Renal cortical epithelial cell (primary cell): ENCODE measurements at regions not wholly inside any gene's neighbourhood (a gene's known extent, or its start where the extent isn't known, plus 50 kb on each side); places are given as distances from the start of the nearest gene placed in this dataset.
A peak's percentile ranks its signal among the peaks of the same experiment; 100 is the strongest.

ENCODE experiments used
- DNase-seq: peaks from one replicate; pipeline ENCODE4 v3.0.0-alpha.2; 2011; ENCODE audit warnings: low read depth

DNA sequence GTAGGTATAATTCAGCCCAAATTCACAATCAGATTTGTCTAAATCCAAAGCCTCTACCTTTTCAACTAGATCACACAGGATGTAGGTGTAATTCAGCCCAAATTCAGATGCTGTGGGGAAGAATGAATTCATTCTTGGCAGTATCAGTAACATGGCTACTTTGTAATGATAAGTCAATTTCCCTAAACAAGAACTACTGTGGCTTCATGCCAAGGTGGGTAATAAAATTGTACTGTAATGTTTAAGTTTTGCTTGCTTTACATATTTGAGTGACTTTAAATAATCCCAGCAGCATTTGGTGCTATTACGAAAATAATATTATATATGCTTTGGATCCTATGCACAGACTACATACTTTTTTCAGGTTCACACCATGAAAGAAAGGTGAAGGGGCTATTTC, 239.1 kb downstream of the HDGFL1 start:
- DNase-seq, result no peak

DNA sequence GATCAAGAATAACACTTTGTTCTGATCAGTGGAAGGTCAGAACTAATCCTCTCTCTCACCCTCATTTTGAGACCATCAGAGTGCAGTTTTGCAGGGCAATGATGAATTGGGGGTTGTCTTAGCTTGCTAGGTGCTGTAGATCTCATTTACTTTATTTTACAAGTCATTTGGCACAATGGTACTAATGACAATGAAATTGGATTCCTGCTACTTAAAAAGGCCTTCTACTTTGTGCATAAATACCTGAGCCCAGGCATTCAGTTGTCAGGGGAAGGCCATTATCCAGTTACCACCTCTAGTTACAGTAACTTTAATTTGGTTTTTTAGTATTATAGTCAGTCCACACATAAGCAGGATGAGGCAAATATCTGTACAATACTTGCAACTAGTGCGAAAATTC, 240.0 kb downstream of the HDGFL1 start:
- no peak for DNase-seq

DNA sequence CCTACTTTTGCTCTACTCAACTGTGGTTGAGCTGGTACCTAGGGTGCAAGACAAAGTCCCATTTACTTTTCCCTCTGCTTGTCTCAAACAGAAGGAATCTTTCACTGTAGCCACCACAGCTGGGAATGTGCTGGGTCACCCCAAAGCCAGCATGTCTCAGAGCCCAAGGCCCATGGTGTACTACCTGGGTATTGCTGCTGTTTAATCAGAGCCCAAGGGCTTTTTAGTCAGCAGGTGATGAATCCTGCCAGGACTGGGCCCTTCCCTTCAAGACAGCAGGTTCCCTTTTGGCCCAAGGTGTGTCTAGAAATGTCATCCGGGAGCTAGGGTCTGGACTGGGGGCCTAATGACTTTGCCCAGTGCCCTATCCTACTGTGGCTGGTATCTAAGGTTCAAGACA, 249.8 kb downstream of the HDGFL1 start:
- no peak for DNase-seq

DNA sequence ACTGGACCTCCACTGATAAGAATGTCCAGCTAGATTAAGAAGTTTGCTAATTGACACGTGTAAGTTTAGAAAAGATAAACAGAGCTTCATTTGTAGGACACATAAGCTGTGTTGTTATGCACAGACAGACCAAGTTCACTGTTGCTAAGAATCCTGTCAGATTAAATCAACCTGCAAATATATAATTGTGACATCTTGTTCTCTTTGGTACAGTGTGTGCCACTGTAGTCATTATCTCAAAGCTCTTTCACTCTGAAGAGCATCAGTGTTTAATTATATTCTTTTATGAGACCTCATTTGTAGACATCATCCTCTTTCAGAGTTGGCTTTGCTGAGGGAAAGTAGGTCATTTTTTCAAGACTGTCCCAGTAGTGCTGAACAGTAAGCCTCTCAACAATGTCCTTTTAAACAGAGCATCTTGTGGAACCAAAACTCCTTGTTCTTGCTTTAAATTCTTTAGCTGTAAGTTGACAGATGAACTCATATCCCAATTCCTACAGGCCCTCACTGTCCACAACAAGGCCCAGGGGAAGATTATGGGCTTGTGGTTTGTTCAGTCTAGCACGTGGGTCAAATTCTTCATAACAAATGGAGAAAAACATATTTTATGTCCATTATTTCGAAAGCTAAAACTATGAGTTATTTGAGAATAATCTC, 252.4 kb downstream of the HDGFL1 start:
- DNase-seq, result no peak

DNA sequence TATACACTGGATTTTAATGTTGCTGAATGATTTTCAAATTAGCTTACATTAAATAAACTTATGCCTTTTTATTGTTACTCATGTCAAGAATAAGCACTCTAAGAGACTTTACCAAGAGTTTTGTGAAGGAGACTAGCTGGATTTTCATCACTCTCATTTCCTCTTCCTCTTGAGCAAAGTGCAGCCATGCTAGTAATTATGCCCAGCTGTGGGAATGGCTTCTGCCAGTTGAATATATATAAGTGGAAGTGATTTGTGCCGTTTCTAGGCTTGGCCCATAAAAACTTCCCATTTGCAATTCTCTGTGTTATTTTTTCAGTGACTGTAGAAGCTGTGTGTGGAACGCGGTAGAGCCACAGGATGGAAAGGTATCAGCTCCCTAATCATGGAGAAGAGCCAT, 255.8 kb downstream of the HDGFL1 start:
- peak; percentile 26 for DNase-seq

DNA sequence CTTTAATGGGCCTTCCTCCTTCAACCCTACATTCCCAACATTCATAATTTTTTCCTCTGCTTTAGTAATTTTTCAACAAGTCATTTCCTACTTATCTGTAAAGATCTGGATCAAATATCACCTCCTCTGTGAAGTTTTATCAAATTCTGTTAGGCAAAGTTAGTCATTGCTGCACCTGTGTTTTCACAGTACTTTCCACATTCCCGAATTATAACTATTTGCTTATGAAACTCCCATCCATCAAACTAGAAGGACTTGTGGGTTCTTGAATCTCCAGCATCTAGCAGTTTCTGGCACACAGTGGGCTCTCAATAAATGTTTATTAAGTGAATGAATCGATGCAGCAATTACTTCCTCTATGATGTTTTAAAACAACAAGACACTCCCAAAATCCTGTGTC, 257.6 kb downstream of the HDGFL1 start:
- peak; percentile 50 for DNase-seq

DNA sequence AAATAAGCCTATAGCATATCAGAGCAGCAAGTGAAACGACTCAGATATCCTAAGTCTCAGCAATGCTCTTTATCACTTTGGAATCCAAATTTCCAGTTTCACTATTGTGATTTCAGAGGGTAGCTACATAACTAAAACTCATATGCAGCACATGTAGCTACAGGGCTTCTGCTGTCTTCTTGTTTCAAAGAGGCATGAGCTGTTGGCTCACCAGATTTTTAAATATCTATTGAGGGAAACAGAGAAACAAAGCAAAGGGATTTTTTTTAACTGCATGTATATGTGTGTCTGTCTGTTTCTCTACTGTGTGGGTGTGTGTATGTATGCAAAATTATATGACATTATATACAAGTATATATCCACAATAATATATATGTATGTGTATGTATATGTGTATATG, 258.4 kb downstream of the HDGFL1 start:
- DNase-seq, result no peak

DNA sequence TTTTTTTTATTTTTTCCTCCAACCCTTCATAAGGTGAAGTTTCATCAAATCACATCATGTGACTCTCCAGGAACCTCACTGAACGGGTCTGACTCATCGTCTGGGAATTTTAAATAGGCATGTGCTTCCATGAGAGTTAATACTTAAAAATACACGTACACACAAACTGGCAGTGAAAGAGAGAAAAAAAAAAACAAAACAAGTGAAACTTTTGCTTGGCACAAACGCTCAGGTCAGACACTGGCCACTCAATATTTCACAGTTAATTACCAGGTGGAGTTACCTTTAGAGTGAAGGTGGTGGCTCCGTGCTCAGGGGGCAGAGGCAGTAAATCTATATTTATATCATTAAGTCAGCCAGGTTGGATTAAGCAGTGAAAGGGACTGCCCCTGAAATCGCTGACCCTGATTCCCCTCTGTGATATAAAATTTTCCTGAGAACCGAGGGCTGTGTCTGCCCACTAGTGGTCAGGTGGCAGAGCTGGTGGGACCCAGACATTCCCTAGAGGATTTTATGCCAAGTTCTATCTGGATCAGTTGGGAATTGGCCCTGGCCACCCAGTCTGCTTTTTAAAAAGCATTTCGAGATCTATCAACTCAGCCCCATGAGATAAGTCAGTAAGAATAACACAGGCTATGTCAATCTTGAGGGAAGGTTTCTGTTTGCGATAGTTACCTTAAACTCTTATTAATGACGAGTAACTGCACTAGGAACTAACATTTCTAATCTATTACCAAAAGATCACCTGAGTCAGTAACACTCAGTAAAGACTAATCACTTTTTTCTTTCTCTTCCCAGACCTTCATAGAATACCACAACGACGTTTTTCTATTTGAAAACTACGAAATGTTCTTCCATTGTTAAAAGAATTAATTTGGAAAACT, 259.1 kb downstream of the HDGFL1 start:
- DNase-seq, result peak; percentile 100

DNA sequence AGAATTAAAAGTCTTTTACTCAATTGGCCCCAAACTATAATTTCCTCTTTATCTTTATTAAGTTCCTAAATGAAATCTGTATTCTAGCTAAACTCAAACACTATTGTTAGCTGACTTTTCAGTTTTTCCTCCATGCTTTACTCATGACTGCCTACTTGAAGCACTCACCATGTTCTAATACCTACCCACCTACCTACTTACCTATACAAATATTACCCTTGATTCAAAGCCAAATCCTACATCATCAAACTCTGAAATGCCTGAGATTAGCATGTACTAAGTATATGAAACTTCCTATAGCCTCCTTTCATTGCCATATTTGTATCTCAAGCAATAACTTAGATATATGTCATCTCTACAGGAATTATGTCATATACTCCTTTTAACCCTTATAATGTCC, 259.7 kb downstream of the HDGFL1 start:
- peak; percentile 9 for DNase-seq

DNA sequence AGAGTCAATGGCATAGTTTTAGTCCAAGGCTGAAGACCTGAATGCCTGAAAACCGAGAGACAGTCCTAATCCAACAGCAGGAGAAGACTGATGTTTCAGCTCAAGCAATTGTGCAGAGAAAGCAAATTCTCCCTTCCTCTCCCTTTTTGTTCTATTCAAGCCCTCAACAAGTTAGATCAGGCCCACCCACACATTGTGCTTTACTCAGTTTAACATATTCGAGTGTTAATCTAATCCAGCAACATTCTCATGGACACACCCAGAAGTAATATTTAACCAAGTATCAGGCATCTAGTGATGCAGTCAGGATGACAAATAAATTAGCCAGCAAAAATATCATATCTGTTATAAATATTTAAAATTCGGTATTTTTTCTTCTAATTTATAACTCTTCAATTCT, 261.1 kb downstream of the HDGFL1 start:
- no peak for DNase-seq

DNA sequence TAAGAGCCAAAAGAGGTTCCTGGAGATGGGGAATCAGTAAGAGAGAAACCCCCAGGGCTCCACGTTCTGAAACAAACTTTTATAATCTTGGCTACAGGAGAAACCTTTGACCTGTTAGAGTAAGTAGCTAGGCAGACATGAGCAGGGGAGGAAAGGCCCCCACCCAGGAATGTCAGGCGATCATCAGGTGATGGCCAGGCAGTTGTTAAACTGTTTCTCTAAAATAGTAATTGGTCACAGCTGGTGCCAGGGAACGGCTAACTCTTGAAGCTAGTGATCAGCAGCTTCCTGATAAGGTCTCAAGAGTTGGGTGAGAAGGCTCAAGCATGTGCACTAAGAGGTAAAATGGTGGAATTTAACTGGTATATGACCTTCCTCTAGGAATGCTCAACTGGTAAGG, 263.8 kb downstream of the HDGFL1 start:
- DNase-seq, result no peak

DNA sequence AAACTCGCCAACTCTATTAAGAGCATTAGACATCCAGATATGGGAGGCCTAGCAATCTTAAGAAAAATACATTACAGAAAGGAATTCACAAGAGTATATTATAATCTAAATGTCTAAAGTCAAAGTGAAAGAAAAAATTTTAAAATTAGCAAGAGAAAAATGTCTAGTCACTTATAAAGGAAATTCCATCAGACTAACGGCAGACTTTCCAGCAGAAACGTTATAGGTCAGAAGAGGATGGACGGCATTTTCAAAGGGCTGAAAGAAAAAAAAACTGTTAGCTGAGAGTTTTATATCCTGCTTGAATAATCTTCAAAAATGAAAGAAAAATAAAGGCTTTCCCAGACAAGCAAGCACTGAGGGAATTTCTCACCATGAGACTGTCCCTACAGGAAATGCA, 269.0 kb downstream of the HDGFL1 start:
- DNase-seq, result peak; percentile 7

DNA sequence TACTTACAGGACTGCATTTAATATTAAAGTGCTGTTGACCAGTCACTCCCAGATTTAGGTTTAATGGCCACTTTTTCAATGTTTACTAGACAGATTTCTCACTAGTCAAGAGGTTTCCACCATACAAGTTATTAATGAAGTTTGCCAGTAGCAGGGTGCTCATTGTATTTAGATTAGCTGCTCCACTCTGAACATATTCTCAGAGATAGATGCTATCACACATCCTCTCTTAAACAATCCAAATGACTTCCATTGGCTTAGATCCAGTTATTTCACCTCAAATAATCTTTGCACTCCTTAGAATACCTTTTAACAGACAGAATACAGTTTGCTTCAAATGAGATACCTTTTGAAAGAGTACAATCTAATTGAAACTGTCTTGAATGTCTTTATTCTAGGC, 276.1 kb downstream of the HDGFL1 start:
- peak; percentile 7 for DNase-seq

DNA sequence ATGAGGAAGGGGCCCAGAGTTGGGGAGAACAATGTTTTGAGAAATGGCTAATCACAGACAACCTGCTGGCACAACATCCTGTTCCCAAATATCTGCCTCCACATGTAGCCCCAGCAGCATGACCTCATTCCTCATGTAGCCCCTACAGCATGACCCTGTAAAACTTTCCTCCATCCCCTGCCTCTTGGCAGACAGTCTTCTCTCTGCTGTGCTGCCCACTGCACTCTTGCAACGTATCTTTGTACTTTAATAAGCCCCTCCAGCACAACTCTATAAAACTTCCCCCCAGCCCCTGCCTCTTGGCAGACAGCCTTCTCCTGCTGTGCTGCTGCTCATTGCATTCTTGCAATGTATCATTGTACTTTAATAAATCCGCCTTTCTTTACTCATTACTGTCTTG, 278.8 kb downstream of the HDGFL1 start:
- no peak for DNase-seq

DNA sequence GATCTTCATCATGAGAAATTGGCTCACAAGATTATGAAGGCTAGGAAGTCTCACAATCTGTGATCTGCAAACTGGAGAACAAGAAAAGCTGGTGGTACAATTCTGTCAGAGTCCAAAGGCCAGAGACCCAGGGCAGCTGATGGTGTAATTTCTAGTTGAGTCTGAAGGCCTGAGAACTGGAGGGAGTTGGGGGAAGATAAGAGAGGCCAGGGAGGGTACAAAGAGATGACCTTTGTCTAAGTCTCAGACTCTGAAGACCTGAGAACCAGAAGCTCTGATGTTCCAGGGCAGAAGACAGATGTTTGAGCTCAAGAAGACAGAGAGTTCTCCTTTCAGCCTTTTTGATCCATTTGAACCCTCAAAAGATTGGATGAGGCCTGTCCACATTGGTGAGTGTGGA, 280.6 kb downstream of the HDGFL1 start:
- no peak for DNase-seq

DNA sequence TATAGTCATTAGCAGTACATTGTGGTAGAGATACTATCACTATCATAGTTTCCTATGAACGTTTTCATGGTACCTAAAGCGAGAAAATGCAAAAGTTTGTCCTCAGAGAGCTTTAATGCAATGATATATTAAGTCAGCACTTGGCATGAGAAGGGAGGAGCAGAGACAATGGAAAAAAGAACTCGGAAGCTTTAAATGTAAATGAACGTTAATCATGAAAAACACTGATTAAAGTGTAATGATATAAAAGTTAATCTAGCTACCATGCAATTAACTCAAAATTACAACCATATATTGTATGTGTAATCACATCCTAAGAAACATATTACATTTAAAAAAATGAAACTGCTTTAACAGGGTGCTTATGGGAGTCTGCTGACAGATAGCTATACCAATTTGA, 282.7 kb downstream of the HDGFL1 start:
- DNase-seq, result no peak

DNA sequence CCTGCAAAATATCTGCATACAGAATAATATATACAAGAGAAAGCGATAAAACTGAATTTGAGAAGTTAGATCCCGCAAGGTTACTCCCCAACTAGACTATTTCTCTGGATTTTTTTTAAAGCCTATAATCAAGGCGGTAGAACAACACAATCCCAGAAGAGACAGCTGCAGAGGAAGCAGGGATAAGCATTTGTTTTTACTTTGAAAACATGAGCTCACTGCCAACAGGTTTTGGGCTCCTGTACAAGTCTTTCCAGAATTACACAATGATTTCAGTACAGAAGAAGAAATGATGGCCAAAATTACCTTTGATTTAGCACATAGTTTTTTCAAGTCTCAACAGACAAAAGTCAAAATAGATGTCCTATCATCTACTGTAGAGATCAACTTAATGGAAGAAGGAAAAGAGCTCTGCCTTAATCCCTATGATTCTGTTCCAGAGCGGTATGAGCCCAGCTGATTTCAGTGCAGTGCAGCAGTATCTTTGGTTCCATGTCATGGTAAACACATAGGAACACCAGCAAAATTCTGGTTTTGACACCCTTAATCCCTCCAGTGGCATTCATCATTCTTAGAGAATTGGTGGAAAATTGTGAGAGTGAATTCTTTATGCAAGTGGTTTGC, 304.3 kb downstream of the HDGFL1 start:
- DNase-seq, result no peak

DNA sequence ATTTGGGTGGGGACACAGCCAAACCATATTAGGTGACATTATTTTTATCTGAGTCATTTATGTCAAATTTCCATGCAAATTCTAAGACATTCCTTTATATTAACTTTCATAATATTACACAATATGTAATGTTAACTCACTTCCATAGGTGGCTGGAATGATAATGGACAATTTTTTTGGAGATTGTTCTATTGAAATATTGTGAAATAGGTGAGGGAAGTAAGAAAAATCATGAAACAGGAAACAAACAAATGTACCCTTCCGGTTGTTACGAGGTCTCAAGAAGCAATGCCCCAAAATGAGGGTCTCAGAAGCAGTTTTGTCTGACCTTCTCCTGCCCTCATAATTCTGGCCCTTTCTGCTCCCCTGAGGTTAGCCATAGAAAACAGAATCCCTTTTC, 306.5 kb downstream of the HDGFL1 start:
- no peak for DNase-seq

DNA sequence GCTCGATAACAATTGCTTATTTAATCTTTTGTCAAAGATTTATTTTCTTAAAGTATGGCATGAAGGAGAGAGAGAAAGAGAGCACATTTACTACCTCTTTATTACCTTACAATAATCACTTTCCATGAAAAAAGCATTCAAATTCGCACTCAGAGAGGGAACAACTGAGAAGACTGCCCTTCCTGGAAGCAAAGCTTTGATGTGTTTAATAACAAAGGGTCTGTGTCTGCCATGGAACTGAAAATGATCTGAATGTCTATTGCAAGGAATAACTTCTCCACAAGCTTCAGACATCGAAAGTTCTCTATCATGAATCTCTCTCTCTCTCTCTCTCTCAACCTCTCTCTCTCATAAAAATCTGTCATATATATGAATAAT, 308.9 kb downstream of the HDGFL1 start:
- no peak for DNase-seq

DNA sequence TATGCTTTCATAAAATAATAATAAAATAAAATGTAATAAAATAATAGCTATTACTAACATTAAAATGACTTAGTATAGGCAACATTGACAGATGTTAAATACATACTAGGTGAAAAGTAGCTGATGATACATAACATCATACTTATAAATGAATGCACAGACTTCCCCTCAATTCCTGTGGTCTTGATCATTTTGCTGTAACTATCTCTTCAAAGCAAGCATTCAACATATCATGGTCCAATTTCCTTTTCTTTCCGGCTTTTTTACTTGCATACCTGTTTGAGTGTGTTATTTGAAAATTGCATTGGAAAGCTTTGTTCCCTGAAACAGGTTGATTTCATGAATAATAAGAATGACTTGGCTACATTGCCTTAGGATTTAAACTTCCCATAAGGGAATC, 309.3 kb downstream of the HDGFL1 start:
- DNase-seq, result no peak

DNA sequence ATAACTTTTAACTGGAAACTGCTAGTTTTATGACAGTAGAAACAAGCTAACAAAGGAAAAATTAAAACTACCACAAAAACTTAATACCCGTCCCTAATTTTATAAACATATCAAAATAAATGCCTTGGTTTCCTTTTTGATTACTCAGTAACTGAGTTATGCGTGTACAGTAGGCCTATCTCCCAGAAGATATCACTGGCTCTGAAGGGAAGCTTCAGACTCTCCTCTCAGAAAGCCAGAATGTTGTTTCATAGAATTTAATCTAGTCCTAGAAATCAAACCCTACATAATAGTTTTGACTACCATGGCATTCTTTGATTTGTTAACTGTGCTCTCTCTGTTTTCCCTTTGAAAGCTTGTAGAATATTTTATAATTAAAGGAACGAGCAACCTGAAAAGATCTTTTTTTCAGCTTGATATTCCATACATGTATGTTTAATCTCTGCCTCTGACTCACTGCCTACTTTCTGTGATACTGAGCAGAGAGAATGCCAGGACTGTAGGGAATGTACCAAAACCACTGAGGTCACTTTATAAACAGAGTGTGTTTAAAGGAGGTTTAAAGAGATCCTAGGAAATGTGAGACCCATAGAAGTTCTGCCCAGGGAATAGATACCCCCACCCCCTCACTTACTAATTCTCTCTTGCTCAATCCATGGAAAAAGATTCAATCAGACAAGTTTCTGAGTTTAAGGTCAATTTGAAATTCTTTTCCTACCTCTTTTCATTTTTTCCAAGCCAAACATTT, 311.5 kb downstream of the HDGFL1 start:
- DNase-seq, result peak; percentile 99

DNA sequence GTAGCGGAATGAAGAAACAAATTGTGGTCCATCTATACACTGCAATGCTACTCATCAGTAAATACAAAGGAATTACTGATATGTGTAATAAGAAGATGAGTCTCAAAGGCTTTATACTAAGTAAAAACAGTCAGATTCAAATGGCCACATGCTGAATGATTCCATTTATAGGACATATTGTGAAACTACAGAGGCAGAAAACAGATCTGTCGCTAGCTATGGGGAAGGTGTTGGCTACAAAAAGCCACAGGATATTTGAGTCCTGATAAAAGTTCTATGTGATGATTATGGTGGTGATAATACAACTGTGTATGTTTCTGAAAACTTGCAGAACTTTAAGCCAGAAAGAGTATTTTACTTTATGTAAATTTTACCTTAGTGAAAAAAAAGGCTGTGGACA, 313.2 kb downstream of the HDGFL1 start:
- DNase-seq, result no peak
